ENCODE measurements at regions not wholly inside any gene's neighbourhood (a gene's known extent, or its start where the extent isn't known, plus 50 kb on each side); places are given as distances from the start of the nearest gene placed in this dataset.

DNA sequence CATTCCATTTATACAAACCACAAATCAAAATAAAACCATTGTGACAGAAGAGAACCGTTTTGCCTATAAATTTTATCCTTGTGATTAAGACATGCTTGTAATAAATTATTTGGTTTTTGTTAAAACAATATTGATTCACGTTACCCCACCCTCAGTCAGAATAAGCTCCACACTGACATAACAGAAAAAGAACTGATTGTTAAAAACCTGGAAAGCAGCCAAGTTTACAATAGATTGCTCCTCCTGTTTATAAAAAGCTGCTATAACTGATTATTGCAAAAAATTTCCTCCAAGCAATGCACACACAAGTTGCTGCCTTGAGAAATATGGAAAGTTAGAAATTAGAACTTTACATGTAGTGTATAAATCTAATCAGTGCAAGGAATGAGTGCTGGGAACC is 263.5 kb downstream of the SETD4 start:
- TF ChIP-seq CTCF (IDR thresholded peaks at IDR 0.05) (no peak), POLR2A (IDR thresholded peaks at IDR 0.05) (no peak)

Data from adrenal gland (tissue), 5 donors.